Right cardiac atrium (tissue), 5 donors: ENCODE measurements at regions not wholly inside any gene's neighbourhood (a gene's known extent, or its start where the extent isn't known, plus 50 kb on each side); places are given as distances from the start of the nearest gene placed in this dataset.
"Not testable (repeated sequence)": the region's sequence is repeated elsewhere in the genome, so short reads cannot be mapped to it uniquely, and the experiment has no call there.

Source experiments
- ATAC-seq, 2 donors: fragments of 200-7000 bp; cut with Tn5 transposase; one replicate each; pipeline versions ENCODE4 v1.8.0 to v1.9.1; 2020; ENCODE audit warnings: moderate library complexity in 2 of 2, mild to moderate bottlenecking in 1 of 2
- DNase-seq, 3 donors: peaks; one replicate each; pipeline ENCODE4 v3.0.0-alpha.2; 2020
- H3K27ac ChIP-seq: one replicate; pipeline ENCODE4 v1.5.1; 2013; ENCODE audit warnings: mild to moderate bottlenecking, low read length, control low read depth, moderate library complexity
- H3K27me3 ChIP-seq: one replicate; pipeline ENCODE4 v1.6.1; 2013; ENCODE audit not compliant: control insufficient read depth, insufficient read depth
- H3K4me1 ChIP-seq: one replicate; pipeline ENCODE4 v1.6.1; 2013; ENCODE audit warnings: low read length; ENCODE audit not compliant: control insufficient read depth, insufficient read depth
- H3K4me3 ChIP-seq: one replicate; pipeline ENCODE4 v1.5.1; 2013; ENCODE audit warnings: low read length, control low read depth
- H3K9me3 ChIP-seq: one replicate; pipeline ENCODE4 v1.6.1; 2013; ENCODE audit warnings: low read length; ENCODE audit not compliant: control insufficient read depth
- WGBS: extraction: QIAGEN DNeasy Blood & Tissue Kit; methylation state at CpG from one replicate; pipeline ENCODE4 v1.1.7; 2013; 5-methylcytosine and 5-hydroxymethylcytosine counted together
- intact Hi-C, 4 donors: fragments of 100-400 bp; cut with DNase I; formaldehyde crosslinking; loops; one replicate each; pipeline versions ENCODE4 v1.11.0 to v1.14.0; 2022 to 2023
- donor health status: healthy with polysubstance abuse.
- donor health status: DM: no; HTN: yes; CAD: no.
- donor health status: DM: no; HTN: no; CAD: no.
- donor health status: DM: no; HTN: yes; CAD: no; lungs with severe emphysema.
- donor health status: DM: yes; HTN: yes; CAD: no.

DNA sequence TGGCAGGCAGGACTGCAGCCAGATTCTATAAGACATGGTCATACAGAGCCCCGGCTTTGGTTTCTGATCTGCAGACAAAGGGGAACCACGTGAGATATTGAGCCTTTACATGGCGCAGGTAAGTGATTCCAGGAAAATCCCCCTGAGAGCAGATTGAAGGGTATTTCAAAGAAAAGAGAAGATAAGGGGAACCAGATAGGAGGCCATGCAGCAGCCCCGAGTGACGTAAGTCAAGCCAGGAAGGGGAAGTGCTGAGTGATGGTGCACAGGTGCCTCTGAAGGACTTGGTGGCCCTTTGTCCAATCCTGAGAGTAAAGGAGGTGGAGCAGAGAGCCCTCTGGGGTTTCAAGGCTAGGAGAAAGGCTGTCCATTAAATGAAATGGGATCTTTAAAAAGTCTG lies 329.0 kb downstream of the ACTR3B start:
- WGBS: 46% methylated on average over 5 of the region's 5 CpGs

DNA sequence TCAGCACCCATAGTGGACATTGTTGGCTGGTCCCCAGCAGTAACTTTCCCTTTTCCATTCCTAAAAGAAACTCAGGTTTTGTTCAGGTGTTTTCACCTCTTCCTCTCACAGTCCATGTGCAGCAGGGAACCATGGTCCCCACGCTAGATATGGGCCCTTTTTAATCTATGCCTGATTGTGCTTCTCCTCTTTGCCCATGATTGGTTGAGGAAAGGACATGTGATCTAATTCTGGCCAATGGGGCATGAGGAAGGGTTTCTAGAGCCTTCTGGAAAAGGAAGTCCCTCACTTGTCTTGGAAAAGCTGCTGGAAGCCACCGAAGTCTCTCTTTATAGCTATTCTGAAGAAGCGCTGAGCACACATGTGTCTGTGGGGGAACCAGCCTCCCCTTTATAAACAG lies 330.7 kb downstream of the ACTR3B start:
- intact Hi-C loops: no loop called here
- Histone ChIP-seq H3K9me3 (no peaks in the 10 kb centered on the region), H3K4me1 (no peaks in the 10 kb centered on the region), H3K4me3 (no peak overlapping the region), H3K27ac (no peak overlapping the region), H3K27me3 (no peaks in the 10 kb centered on the region)
- WGBS: 85% methylated on average over 3 of the region's 3 CpGs
- DNase-seq: no peak
- no peak for ATAC-seq

More for the DNA sequence above, 329.0 kb downstream of the ACTR3B start:
- DNase-seq: no peak
- Histone ChIP-seq H3K4me1 (no peaks in the 10 kb centered on the region), H3K9me3 (no peaks in the 10 kb centered on the region), H3K27ac (no peak overlapping the region), H3K4me3 (no peak overlapping the region), H3K27me3 (no peaks in the 10 kb centered on the region)
- no peak for ATAC-seq
- intact Hi-C loops: no loop called here

DNA sequence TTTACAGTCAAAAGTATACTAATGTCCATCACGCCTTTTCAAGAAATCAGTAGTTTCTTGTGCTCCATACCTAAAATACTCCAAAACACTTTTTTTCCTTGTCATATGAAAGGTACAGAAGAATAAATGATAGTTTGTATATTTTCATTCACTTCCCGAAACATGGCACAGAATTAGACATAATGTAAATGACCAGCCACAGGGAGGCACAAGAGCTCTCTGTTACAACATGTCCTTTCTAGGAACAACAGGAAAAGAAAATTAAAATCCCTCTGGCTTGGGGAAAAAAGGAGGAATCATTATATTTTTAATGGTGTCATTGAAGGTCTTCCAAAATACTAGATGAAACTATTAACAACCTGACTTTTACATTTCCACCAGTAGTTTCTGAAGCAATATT lies 331.2 kb downstream of the ACTR3B start:
- Histone ChIP-seq H3K9me3 (no peaks in the 10 kb centered on the region), H3K4me1 (no peaks in the 10 kb centered on the region), H3K4me3 (no peak overlapping the region), H3K27me3 (no peaks in the 10 kb centered on the region), H3K27ac (no peak overlapping the region)
- no peak for ATAC-seq
- WGBS: 84% methylated on average over 2 of the region's 2 CpGs
- intact Hi-C loops: no loop called here
- no peak for DNase-seq

GRCh38 chr7:153091477-153091876 lies 331.9 kb downstream of the ACTR3B start:
- no peaks in the 10 kb centered on the region for H3K4me1 ChIP-seq
- H3K27ac ChIP-seq: no peak overlapping the region
- no peak overlapping the region for H3K4me3 ChIP-seq
- intact Hi-C loops: no loop called here
- 80% methylated on average over 13 of the region's 13 CpGs for WGBS
- DNase-seq: no peak
- H3K9me3 ChIP-seq: no peaks in the 10 kb centered on the region
- H3K27me3 ChIP-seq: no peaks in the 10 kb centered on the region
- ATAC-seq: no peak

DNA sequence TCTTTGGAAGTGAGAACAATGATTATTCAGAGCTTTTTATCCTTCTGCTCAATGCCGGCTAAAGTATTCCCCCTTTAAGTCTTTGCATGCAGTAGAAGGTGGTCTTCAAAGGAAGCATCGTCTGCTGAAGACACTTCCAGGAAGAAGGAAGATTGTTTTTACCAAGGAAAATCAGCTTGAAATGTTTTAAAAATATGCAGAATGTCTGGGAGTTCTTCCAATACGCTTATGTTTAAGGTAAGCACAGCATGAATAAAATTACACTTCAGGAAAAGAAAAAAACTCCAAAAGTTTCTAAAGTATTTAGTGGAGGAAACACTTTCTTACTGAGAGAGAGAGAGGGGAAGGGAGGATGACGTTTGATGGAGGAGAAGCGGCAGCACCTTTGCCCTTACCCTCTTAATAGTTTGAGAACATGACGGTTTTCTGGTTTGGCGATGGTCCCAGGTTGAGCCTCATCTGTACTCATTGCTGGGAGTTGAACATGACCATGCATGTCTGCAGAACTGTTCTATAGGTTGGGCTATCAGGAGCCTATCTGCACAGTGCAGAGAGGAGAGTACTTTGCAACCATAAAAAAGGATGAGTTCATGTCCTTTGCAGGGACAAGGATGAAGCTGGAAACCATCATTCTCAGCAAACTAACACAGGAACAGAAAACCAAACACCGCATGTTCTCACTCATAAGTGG lies 338.1 kb downstream of the ACTR3B start:
- Histone ChIP-seq H3K4me1 (no peaks in the 10 kb centered on the region), H3K27me3 (no peaks in the 10 kb centered on the region), H3K4me3 (no peak overlapping the region), H3K27ac (no peak overlapping the region), H3K9me3 (no peaks in the 10 kb centered on the region)
- intact Hi-C loops: no loop called here
- ATAC-seq (no peak), DNase-seq (no peak)
- 75% methylated on average over 8 of the region's 8 CpGs for WGBS

- no peak overlapping the region for H3K27ac ChIP-seq
- ATAC-seq: no peak
- H3K4me3 ChIP-seq: no peak overlapping the region
- 75% methylated on average over 8 of the region's 8 CpGs for WGBS
- H3K9me3 ChIP-seq: no peaks in the 10 kb centered on the region
- no peaks in the 10 kb centered on the region for H3K27me3 ChIP-seq
- H3K4me1 ChIP-seq: no peaks in the 10 kb centered on the region
- no peak for DNase-seq
- intact Hi-C loops: no loop called here
Observed at GRCh38 chr7:153099235-153099634, 339.7 kb downstream of the ACTR3B start.

DNA sequence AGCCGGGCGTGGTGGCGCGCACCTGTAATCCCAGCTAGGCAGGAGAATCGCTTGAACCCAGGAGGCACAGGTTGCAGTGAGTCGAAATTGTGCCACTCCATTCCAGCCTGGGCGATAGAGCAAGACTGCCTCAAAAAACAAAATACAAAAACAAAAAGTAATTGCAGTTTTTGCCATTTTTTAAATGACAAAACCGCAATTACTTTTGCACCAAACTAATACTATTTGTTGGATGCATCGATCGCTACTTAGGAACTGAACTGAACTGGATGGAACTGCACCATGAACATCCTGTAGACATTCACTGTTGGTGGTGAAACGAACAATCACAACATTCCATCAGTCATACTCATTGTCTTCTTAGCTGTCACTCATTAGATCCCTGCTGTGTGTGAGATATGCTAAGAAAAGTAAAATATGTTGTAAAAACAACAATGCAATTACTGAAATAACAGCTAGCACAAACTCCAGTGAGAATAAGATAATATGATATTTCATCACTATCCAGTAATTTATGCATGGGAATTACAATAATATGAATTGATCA lies 341.2 kb downstream of the ACTR3B start:
- H3K4me3 ChIP-seq: no peak overlapping the region
- H3K27ac ChIP-seq: no peak overlapping the region
- H3K9me3 ChIP-seq: no peaks in the 10 kb centered on the region
- WGBS: 79% methylated on average over 11 of the region's 11 CpGs
- no peaks in the 10 kb centered on the region for H3K27me3 ChIP-seq
- intact Hi-C loops: no loop called here
- DNase-seq: no peak
- no peak for ATAC-seq
- no peaks in the 10 kb centered on the region for H3K4me1 ChIP-seq

- Histone ChIP-seq H3K4me3 (no peak overlapping the region), H3K27me3 (no peaks in the 10 kb centered on the region), H3K9me3 (no peaks in the 10 kb centered on the region), H3K4me1 (no peaks in the 10 kb centered on the region), H3K27ac (no peak overlapping the region)
- no peak for DNase-seq
- intact Hi-C loops: no loop called here
- ATAC-seq: no peak
- WGBS: 82% methylated on average over 6 of the region's 6 CpGs
Observed at GRCh38 chr7:153103202-153103601, 343.6 kb downstream of the ACTR3B start.

DNA sequence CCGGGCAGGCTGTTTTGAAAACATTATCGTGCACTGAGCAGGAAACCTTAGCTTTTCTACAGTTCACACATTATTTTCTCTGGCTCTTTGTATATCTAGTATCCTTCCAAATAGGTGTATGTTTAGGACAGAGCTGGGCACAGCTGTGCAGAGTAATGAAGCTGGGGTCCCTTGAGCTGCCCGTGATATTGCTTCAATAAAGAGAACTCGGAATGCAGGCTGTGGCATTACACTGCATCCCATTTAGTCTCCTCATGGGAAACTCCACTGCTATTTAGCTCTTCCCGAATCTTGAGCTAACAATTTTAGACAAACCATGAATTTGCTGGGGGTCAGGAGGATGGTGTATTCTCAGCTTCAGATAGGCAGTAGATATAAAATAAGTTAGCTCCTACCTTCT lies 348.3 kb downstream of the ACTR3B start:
- 60% methylated on average over 5 of the region's 5 CpGs for WGBS
- intact Hi-C loops: no loop called here
- no peak overlapping the region for H3K4me3 ChIP-seq
- H3K4me1 ChIP-seq: no peaks in the 10 kb centered on the region
- no peaks in the 10 kb centered on the region for H3K27me3 ChIP-seq
- ATAC-seq: no peak
- no peak overlapping the region for H3K27ac ChIP-seq
- H3K9me3 ChIP-seq: no peaks in the 10 kb centered on the region
- DNase-seq: no peak

DNA sequence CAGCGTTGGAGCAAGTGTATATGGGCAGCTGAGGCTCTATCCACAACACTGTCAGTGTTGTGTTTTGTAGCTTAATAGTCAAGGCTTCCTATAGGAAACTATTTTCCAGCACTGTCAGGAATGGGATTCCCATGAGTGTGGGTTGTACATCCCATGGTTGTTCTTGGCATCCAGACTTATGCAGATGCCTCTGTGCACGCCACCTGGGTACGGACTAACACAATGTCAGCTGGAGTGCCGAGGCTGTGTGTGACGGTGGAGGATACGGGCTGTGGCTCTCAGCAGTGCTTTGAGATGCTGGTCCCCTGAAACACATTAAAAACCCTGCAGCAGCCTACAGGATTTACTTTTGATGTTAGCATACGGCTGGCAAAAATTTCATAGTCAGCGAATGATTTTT lies 350.0 kb downstream of the ACTR3B start:
- Histone ChIP-seq H3K27me3 (no peaks in the 10 kb centered on the region), H3K9me3 (no peaks in the 10 kb centered on the region), H3K27ac (no peak overlapping the region), H3K4me1 (no peaks in the 10 kb centered on the region), H3K4me3 (no peak overlapping the region)
- ATAC-seq: no peak
- intact Hi-C loops: no loop called here
- WGBS: 91% methylated on average over 8 of the region's 8 CpGs
- DNase-seq: no peak

GRCh38 chr7:153110606-153111005 lies 351.1 kb downstream of the ACTR3B start:
- intact Hi-C loops: no loop called here
- Histone ChIP-seq H3K4me1 (no peaks in the 10 kb centered on the region), H3K27ac (no peak overlapping the region), H3K9me3 (no peaks in the 10 kb centered on the region), H3K27me3 (no peaks in the 10 kb centered on the region), H3K4me3 (no peak overlapping the region)
- no peak for ATAC-seq
- 82% methylated on average over 5 of the region's 5 CpGs for WGBS
- no peak for DNase-seq

DNA sequence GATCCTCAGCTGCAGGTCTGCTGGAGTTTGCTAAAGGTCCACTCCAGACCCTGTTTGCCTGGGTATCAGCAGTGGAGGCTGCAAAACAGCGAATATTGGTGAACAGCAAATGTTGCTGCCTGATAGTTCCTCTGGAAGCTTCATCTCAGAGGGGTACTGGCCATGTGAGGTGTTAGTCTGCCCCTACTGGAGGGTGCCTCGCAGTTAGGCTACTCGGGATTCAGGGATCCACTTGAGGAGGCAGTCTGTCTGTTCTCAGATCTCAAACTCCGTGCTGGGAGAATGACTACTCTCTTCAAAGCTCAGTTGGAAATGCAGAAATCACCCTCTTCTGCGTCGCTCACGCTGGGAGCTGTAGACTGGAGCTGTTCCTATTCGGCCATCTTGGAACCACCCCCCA lies 362.7 kb downstream of the ACTR3B start:
- 61% methylated on average over 8 of the region's 8 CpGs for WGBS
- not testable (repeated sequence) for H3K4me1 ChIP-seq

More for the DNA sequence above, 362.7 kb downstream of the ACTR3B start:
- intact Hi-C loops, ATAC-seq, H3K27ac ChIP-seq, H3K4me3 ChIP-seq, DNase-seq, H3K27me3 ChIP-seq, H3K9me3 ChIP-seq: not testable (repeated sequence)
